B cell (primary cell): ENCODE measurements at regions not wholly inside any gene's neighbourhood (a gene's known extent, or its start where the extent isn't known, plus 50 kb on each side); places are given as distances from the start of the nearest gene placed in this dataset.

Source experiments
- ATAC-seq: fragments of 200-7000 bp; cut with Tn5 transposase; one replicate; pipeline ENCODE4 v1.10.0; 2021; ENCODE audit warnings: low read depth, mild to moderate bottlenecking, moderate number of reproducible peaks, moderate library complexity
- CTCF ChIA-PET: fragments of 350-600 bp; sonication (Branson Sonifier 250); formaldehyde crosslinking; loops from one replicate; lab custom pipeline; 2021; ENCODE audit warnings: antibody characterized with exemption, inconsistent platforms; lab: Charles Lee
- POLR2A ChIA-PET: fragments of 350-600 bp; sonication (Branson Sonifier 250); formaldehyde crosslinking; loops from one replicate; lab custom pipeline; 2021; ENCODE audit warnings: antibody characterized with exemption; lab: Charles Lee
- DNase-seq: peaks from one replicate; pipeline ENCODE4 v3.0.0; 2013
- H2AFZ ChIP-seq: 2 replicates; pipeline ENCODE4 v1.6.1; 2012; ENCODE audit warnings: mild to moderate bottlenecking, low read depth, low read length; ENCODE audit not compliant: insufficient read depth, poor library complexity, severe bottlenecking
- H3K27ac ChIP-seq, 2 donors: 1 replicate in 1 of 2; 2 replicates in 1 of 2; pipeline ENCODE4 v1.5.1; 2012 to 2013; ENCODE audit warnings: low read length in 2 of 2, mild to moderate bottlenecking in 2 of 2, moderate library complexity in 1 of 2
- H3K27me3 ChIP-seq, 4 experiments: fragments of 200-600 bp in 1 of 4; sonication (generic) in 1 of 4; replicated peaks in 1 of 4; 1 replicate in 2 of 4; 2 replicates in 2 of 4; pipeline versions ENCODE4 v1.6.1 to v1.7.0; 2013 to 2016; ENCODE audit warnings: low read length in 3 of 4, mild to moderate bottlenecking in 2 of 4, mixed read lengths in 1 of 4, moderate library complexity in 1 of 4; ENCODE audit not compliant: insufficient read depth in 4 of 4, control insufficient read depth in 3 of 4; ENCODE audit errors: control extremely low read depth in 1 of 4
- H3K36me3 ChIP-seq, 2 experiments: replicated peaks in 1 of 2; 1 replicate in 1 of 2; 2 replicates in 1 of 2; pipeline versions ENCODE4 v1.6.1 to v1.7.1; 2013; ENCODE audit warnings: low read length in 1 of 2; ENCODE audit not compliant: insufficient read depth in 2 of 2, control insufficient read depth in 1 of 2; ENCODE audit errors: control extremely low read depth in 1 of 2, extremely low read depth in 1 of 2
- H3K4me1 ChIP-seq, 2 donors: fragments of 200-600 bp in 1 of 2; sonication (generic) in 1 of 2; 1 replicate in 1 of 2; 2 replicates in 1 of 2; pipeline versions ENCODE4 v1.5.1 to v1.6.1; 2013 to 2017; ENCODE audit warnings: low read length in 2 of 2; ENCODE audit not compliant: control insufficient read depth in 2 of 2, insufficient read depth in 2 of 2
- H3K4me2 ChIP-seq: replicated peaks from 2 replicates; pipeline ENCODE3; 2012; ENCODE audit warnings: mild to moderate bottlenecking, low read depth, low read length; ENCODE audit not compliant: poor library complexity, severe bottlenecking
- H3K4me3 ChIP-seq, 5 experiments: fragments of 200-600 bp in 1 of 5; sonication (generic) in 1 of 5; 1 replicate in 3 of 5; 2 replicates in 2 of 5; pipeline versions ENCODE4 v1.5.1 to v1.7.0; 2011 to 2016; ENCODE audit warnings: low read length in 4 of 5, mild to moderate bottlenecking in 4 of 5, low read depth in 2 of 5, control low read depth in 1 of 5, moderate library complexity in 1 of 5; ENCODE audit not compliant: insufficient read depth in 1 of 5; ENCODE audit errors: control extremely low read depth in 1 of 5, extremely low read depth in 1 of 5
- H3K79me2 ChIP-seq: fragments of 200-600 bp; sonication (generic); one replicate; pipeline ENCODE4 v1.6.0; 2016; ENCODE audit warnings: low read length; ENCODE audit not compliant: control insufficient read depth, insufficient read depth
- H3K9ac ChIP-seq: fragments of 200-600 bp; sonication (generic); 2 replicates; pipeline ENCODE4 v1.6.1; 2017; ENCODE audit warnings: mild to moderate bottlenecking, low read length, moderate library complexity
- H3K9me3 ChIP-seq, 3 donors: one replicate each; pipeline versions ENCODE4 v1.6.1 to v1.7.1; 2013; ENCODE audit warnings: low read length in 2 of 3; ENCODE audit not compliant: control insufficient read depth in 2 of 3, insufficient read depth in 1 of 3; ENCODE audit errors: control extremely low read depth in 1 of 3
- H4K20me1 ChIP-seq: 2 replicates; pipeline ENCODE4 v1.6.0; 2012; ENCODE audit warnings: mild to moderate bottlenecking, low read length; ENCODE audit not compliant: insufficient read depth, control insufficient read depth, poor library complexity, severe bottlenecking
- H3K27ac Mint-ChIP-seq: one replicate; pipeline ENCODE4 v1.8.0; 2021; ENCODE audit warnings: mixed read lengths
- H3K27me3 Mint-ChIP-seq: one replicate; pipeline ENCODE4 v1.8.0; 2021; ENCODE audit warnings: mixed read lengths
- H3K4me1 Mint-ChIP-seq: one replicate; pipeline ENCODE4 v1.8.0; 2021; ENCODE audit warnings: mixed read lengths
- H3K4me3 Mint-ChIP-seq: one replicate; pipeline ENCODE4 v1.8.0; 2021; ENCODE audit warnings: mixed read lengths
- H3K9me3 Mint-ChIP-seq: one replicate; pipeline ENCODE4 v1.8.0; 2022; ENCODE audit warnings: mixed read lengths; ENCODE audit not compliant: insufficient read depth
- EZH2 ChIP-seq: IDR thresholded peaks from 2 replicates; pipeline ENCODE4 v1.6.1; 2012; ENCODE audit warnings: borderline replicate concordance, low read depth, mild to moderate bottlenecking, moderate library complexity, low read length; ENCODE audit not compliant: insufficient read depth, poor library complexity, severe bottlenecking
- WGBS: methylation state at CpG from one replicate; pipeline ENCODE4 v1.1.5; 2013; ENCODE audit warnings: missing lambda C conversion rate; ENCODE audit not compliant: insufficient coverage; 5-methylcytosine and 5-hydroxymethylcytosine counted together
- intact Hi-C: fragments of 100-400 bp; cut with micrococcal nuclease; formaldehyde crosslinking; loops from one replicate; pipeline ENCODE4 v1.10.0; 2022
- TF ChIP-seq, protein P1 (sequence below): fragments of 200-600 bp; IDR thresholded peaks from one replicate; pipeline ENCODE4 v1.8.0; 2022; ENCODE audit warnings: antibody characterized with exemption, mild to moderate bottlenecking

DNA sequence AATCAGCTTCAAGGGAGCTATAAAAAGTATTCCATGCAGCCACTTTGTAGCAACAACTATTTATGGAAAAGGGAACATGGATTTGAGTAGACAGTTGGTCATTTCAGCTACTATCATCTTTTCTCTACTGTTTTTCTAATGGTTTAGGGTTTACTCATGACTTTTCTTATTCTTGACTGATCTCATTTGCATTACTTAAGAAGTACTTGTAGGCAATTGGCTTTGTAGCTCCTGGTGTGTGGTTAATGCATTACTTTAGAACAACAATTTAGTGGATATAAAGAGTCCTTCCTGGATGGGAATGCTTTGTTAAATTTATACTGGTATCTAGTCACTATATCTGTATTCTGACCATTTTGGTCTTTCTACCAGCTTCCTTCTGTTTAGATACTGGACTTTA lies 59.8 kb upstream of the NTRK2 start:
- CTCF ChIA-PET = no interaction called here

GRCh38 chr9:84613431-84613830 lies 56.1 kb upstream of the NTRK2 start:
- intact Hi-C loops = no loop called here
- H3K4me3 Mint-ChIP-seq = no peak overlapping the region
- Histone ChIP-seq H4K20me1 (no peaks in the 10 kb centered on the region), H3K79me2 (no peaks in the 10 kb centered on the region), H3K27me3 (no peaks in the 10 kb centered on the region), H2AFZ (no peak overlapping the region), H3K27ac (no peak overlapping the region), H3K4me3 (no peak overlapping the region), H3K9me3 (peaks cover 0 to 6% (median 4%) of the 10 kb centered on the region in 3 donors), H3K4me1 (no peaks in the 10 kb centered on the region), H3K9ac (no peak overlapping the region), H3K36me3 (no peaks in the 10 kb centered on the region), H3K4me2 (no peak overlapping the region)
- TF ChIP-seq, protein P1, sequence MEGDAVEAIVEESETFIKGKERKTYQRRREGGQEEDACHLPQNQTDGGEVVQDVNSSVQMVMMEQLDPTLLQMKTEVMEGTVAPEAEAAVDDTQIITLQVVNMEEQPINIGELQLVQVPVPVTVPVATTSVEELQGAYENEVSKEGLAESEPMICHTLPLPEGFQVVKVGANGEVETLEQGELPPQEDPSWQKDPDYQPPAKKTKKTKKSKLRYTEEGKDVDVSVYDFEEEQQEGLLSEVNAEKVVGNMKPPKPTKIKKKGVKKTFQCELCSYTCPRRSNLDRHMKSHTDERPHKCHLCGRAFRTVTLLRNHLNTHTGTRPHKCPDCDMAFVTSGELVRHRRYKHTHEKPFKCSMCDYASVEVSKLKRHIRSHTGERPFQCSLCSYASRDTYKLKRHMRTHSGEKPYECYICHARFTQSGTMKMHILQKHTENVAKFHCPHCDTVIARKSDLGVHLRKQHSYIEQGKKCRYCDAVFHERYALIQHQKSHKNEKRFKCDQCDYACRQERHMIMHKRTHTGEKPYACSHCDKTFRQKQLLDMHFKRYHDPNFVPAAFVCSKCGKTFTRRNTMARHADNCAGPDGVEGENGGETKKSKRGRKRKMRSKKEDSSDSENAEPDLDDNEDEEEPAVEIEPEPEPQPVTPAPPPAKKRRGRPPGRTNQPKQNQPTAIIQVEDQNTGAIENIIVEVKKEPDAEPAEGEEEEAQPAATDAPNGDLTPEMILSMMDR = no peak
- TF ChIP-seq EZH2 = no peak
- ATAC-seq (no peak), DNase-seq (no peak)
- no peaks in the 10 kb centered on the region for H3K4me1 Mint-ChIP-seq
- POLR2A ChIA-PET = no interaction called here
- no peak overlapping the region for H3K27ac Mint-ChIP-seq
- CTCF ChIA-PET = no interaction called here
- no peaks in the 10 kb centered on the region for H3K9me3 Mint-ChIP-seq
- H3K27me3 Mint-ChIP-seq = no peaks in the 10 kb centered on the region
- WGBS = no CpG with 5 or more reads among the region's 2 CpGs

More for the DNA sequence above, 59.8 kb upstream of the NTRK2 start:
- DNase-seq (no peak), ATAC-seq (no peak)
- no peak overlapping the region for H3K4me3 ChIP-seq
- H3K9me3 ChIP-seq = peaks cover 0 to 6% (median 4%) of the 10 kb centered on the region in 3 donors
- no peak overlapping the region for H3K27ac ChIP-seq
- TF ChIP-seq EZH2 = no peak
- TF ChIP-seq, protein P1 = no peak
- Mint-ChIP-seq H3K9me3 (no peaks in the 10 kb centered on the region), H3K4me3 (no peak overlapping the region), H3K27me3 (no peaks in the 10 kb centered on the region), H3K27ac (no peak overlapping the region), H3K4me1 (no peaks in the 10 kb centered on the region)
- no peaks in the 10 kb centered on the region for H4K20me1 ChIP-seq
- no peaks in the 10 kb centered on the region for H3K4me1 ChIP-seq
- no peaks in the 10 kb centered on the region for H3K79me2 ChIP-seq
- H3K27me3 ChIP-seq = no peaks in the 10 kb centered on the region
- no peak overlapping the region for H2AFZ ChIP-seq
- POLR2A ChIA-PET = no interaction called here
- H3K4me2 ChIP-seq = no peak overlapping the region
- no peaks in the 10 kb centered on the region for H3K36me3 ChIP-seq
- intact Hi-C loops = no loop called here
- no peak overlapping the region for H3K9ac ChIP-seq
